ENCODE measurements at regions not wholly inside any gene's neighbourhood (a gene's known extent, or its start where the extent isn't known, plus 50 kb on each side); places are given as distances from the start of the nearest gene placed in this dataset.
A peak's percentile ranks its signal among the peaks of the same experiment; 100 is the strongest.

- intact Hi-C loops (cut with DNase I), result no loop called here
- H3K4me1 ChIP-seq (replicated peaks in 1 of 2), result peaks cover 0 to 5% of the 10 kb centered on the region in 2 donors
- H3K36me3 ChIP-seq (replicated peaks in 1 of 2), result no peaks in the 10 kb centered on the region
- no peak overlapping the region for H3K27ac ChIP-seq
- 84 to 95% (median 92%) methylated on average over 5 of the region's 5 CpGs for WGBS, 4 donors
- no peaks in the 10 kb centered on the region for H3K9me3 ChIP-seq (replicated peaks in 1 of 3)
- H3K4me3 ChIP-seq, result no peak overlapping the region
- no peak for DNase-seq
- no peaks in the 10 kb centered on the region for H3K27me3 ChIP-seq
- TF ChIP-seq POLR2A (IDR thresholded peaks at IDR 0.05), result no peak
- no peak for TF ChIP-seq CTCF (IDR thresholded peaks at IDR 0.05)
These were observed 120.3 kb upstream of the DNAH14 start for GRCh38 chr1:224809137-224809536.

- intact Hi-C loops (cut with DNase I), result no loop called here
- Histone ChIP-seq H3K9me3 (replicated peaks in 1 of 3) (no peaks in the 10 kb centered on the region), H3K36me3 (replicated peaks in 1 of 2) (no peaks in the 10 kb centered on the region), H3K4me3 (no peak overlapping the region), H3K4me1 (replicated peaks in 1 of 2) (peaks cover 0 to 5% of the 10 kb centered on the region in 2 donors), H3K27me3 (no peaks in the 10 kb centered on the region), H3K27ac (no peak overlapping the region)
- WGBS, 4 donors, result 93 to 96% (median 95%) methylated on average over 3 to 4 of the region's 4 CpGs
- peak in 3 of 7 donors; percentile 7 to 34 (median 15) for DNase-seq
- no peak for TF ChIP-seq CTCF (IDR thresholded peaks at IDR 0.05)
- no peak for TF ChIP-seq POLR2A (IDR thresholded peaks at IDR 0.05)
These were observed 119.9 kb upstream of the DNAH14 start for GRCh38 chr1:224809613-224810012.

- intact Hi-C loops (cut with DNase I), result no loop called here
- peaks cover 0 to 5% of the 10 kb centered on the region in 2 donors for H3K4me1 ChIP-seq (replicated peaks in 1 of 2)
- no peak for TF ChIP-seq POLR2A (IDR thresholded peaks at IDR 0.05)
- TF ChIP-seq CTCF (IDR thresholded peaks at IDR 0.05), result no peak
- no peak overlapping the region for H3K27ac ChIP-seq
- H3K9me3 ChIP-seq (replicated peaks in 1 of 3), result no peaks in the 10 kb centered on the region
- no peaks in the 10 kb centered on the region for H3K36me3 ChIP-seq (replicated peaks in 1 of 2)
- no peak for DNase-seq
- H3K4me3 ChIP-seq, result no peak overlapping the region
- WGBS, 4 donors, result 77 to 86% (median 81%) methylated on average over 6 to 7 of the region's 7 CpGs
- no peaks in the 10 kb centered on the region for H3K27me3 ChIP-seq
These were observed 117.9 kb upstream of the DNAH14 start for GRCh38 chr1:224811564-224811963.

- DNase-seq, result no peak
- H3K27ac ChIP-seq, result no peak overlapping the region
- H3K4me1 ChIP-seq (replicated peaks in 1 of 2), result no peaks in the 10 kb centered on the region
- TF ChIP-seq POLR2A (IDR thresholded peaks at IDR 0.05), result no peak
- TF ChIP-seq CTCF (IDR thresholded peaks at IDR 0.05), result no peak
- intact Hi-C loops (cut with DNase I), result no loop called here
- no peak overlapping the region for H3K4me3 ChIP-seq
- 63 to 76% (median 69%) methylated on average over 2 of the region's 2 CpGs for WGBS, 4 donors
- no peaks in the 10 kb centered on the region for H3K27me3 ChIP-seq
- H3K36me3 ChIP-seq (replicated peaks in 1 of 2), result no peaks in the 10 kb centered on the region
- H3K9me3 ChIP-seq (replicated peaks in 1 of 3), result no peaks in the 10 kb centered on the region
These were observed 113.8 kb upstream of the DNAH14 start for GRCh38 chr1:224815647-224816046.
